Islet precursor cell (in vitro differentiated cells): ENCODE measurements at regions not wholly inside any gene's neighbourhood (a gene's known extent, or its start where the extent isn't known, plus 50 kb on each side); places are given as distances from the start of the nearest gene placed in this dataset.
"Not testable (repeated sequence)": the region's sequence is repeated elsewhere in the genome, so short reads cannot be mapped to it uniquely, and the experiment has no call there.

ENCODE experiments used
- DNase-seq: peaks from one replicate; pipeline ENCODE4 v3.0.0-alpha.2; 2018

DNA sequence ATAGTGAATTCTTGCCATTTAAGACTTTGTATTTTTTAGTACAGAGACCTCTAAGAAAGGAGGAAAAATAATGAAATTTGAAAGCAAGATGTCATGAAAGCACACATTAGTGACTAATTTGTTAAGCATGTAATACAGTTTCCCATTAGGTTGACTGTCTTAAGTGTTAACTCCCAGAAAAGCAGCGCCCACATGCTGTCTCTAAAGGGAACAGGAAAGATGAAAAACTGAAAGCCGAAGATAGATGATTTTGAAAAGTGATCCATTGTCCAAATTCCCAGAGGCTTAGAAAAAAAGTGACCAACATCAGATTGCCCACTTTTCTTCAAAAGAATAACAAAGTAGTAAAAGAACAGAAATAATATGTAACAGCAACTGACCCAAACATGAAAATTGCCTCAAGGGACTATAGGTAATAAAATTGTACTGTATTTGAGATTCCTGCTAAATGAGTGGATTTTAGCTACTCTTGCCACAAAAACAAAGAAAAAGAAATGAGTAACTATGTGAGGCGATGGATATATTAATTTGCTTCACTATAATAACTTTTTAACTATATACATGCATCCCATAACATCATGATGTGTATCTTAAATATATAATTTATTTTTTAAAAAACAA, 83.2 kb upstream of the OGFRL1 start:
- no peak for DNase-seq

- no peak for DNase-seq
These were observed 82.5 kb upstream of the OGFRL1 start for GRCh38 chr6:71206089-71206488.

- DNase-seq, result no peak
These were observed 79.4 kb upstream of the OGFRL1 start for GRCh38 chr6:71209206-71209605.

DNA sequence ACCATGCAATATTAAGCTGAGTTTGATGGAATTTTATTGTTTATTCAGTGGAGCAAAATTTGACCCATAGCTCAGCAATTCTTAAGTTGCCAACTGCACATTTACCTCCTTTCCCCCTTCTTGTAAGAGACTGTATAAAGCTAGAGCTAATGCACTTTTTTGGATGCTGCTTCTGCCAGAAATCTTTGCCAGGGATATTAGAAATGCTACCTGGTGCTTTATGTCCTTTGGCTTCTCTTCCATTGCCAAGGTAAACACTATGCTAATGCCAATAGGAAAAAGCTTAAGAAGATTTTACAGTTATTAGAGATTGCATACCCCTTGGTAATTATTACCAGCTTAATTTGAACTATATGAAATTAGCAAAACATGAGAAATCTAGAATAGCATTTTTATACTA, 79.0 kb upstream of the OGFRL1 start:
- DNase-seq, result no peak

- DNase-seq, result no peak
These were observed 76.8 kb upstream of the OGFRL1 start for GRCh38 chr6:71211799-71212198.

DNA sequence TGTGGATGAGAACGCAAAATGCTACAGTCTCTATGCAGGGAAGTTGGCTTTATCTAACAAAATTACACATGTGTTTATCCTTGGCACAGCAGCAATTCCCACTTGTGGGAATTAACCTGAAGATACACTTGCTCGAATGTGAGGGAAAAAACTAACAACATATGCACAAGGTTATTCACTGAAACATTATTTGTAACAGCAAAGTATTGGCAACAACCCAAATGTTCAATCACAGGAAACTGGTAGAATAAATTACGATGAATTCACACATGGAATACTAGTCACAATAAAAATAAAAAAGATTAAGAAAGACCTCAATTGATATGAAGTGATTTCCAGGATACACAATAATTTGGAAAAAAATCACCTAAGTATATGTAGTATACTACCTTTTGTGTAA, 68.1 kb upstream of the OGFRL1 start:
- no peak for DNase-seq

- no peak for DNase-seq
These were observed 65.9 kb upstream of the OGFRL1 start for GRCh38 chr6:71222671-71223070.

- DNase-seq, result no peak
These were observed 64.6 kb upstream of the OGFRL1 start for GRCh38 chr6:71224011-71224410.

GRCh38 chr6:71226151-71226550, 62.5 kb upstream of the OGFRL1 start:
- no peak for DNase-seq

DNA sequence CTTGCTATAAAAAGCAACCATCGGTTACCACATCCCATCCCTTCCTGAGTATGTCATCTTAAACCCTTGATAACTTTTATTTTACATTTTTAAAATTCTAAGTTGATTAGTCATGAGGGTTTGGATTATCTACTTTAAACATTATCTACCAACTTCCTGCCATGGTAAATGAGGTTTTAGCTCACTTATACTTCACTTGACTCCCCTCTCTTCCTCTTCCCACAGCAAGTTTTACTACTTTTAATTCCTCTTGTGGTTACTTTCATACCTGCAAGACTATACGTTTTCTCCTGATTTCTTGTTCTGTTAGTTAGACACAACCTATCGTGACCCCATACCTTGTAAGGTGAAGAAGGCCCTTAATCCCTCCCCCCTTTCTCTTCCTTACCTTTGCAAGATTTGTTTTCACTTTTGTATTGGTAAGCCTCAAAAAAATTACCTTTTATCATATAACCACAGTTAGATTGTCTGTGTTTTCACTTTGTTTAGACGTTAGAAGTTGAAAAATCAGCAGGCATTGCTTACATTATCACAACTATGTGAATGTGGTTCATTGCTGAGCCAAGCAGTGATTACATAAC, 60.1 kb upstream of the OGFRL1 start:
- no peak for DNase-seq

DNA sequence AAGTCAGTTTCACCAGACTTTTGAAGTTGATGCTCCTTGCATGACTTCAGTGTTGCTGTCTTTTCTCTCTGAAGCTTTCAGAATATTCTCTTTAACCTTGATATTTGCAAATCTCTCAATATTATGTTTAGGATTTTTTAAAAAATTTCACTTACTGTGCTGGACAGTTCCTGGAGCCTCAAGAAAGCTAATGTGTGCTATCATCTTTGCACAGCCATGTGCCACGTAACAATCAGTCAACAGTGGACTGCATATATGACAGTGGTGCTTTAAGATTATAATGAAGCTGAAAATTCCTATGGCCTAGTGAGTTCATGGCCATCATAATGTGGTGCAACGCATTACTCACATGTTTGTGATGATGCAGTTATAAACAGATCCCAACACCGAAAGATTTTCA, 59.1 kb upstream of the OGFRL1 start:
- no peak for DNase-seq

GRCh38 chr6:71232890-71233289, 55.7 kb upstream of the OGFRL1 start:
- DNase-seq, result not testable (repeated sequence)

DNA sequence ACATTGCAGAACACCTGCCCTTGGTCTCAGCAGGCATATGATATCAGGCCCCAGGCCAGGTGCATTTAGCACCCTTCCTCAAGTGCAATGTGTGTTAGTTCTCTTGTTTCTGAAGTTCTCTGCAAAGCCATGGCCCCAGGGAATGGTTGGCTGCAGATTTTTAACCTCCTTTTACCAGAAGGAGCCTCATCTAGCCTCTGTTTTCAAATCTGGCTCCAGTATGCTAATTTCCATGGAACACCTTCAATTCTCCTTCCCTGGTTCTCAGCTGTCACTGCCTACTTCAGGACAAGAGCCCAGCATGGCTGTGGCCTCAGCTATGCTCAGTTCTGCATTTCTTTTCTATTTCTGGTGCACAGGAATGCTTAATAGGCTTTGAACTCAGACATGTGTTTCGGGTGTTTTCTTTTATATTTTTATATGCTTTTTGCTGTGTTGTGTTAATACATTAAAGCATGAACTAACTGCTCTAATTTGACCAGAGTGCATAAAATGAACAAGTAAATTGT, 51.6 kb upstream of the OGFRL1 start:
- peak; percentile 54 for DNase-seq

GRCh38 chr6:71238351-71238750, 50.3 kb upstream of the OGFRL1 start:
- peak; percentile 65 for DNase-seq
